GM18870 (cell line): ENCODE measurements at regions not wholly inside any gene's neighbourhood (a gene's known extent, or its start where the extent isn't known, plus 50 kb on each side); places are given as distances from the start of the nearest gene placed in this dataset.
"Not testable (repeated sequence)": the region's sequence is repeated elsewhere in the genome, so short reads cannot be mapped to it uniquely, and the experiment has no call there.

Experiments
- ATAC-seq: cut with Tn5 transposase; IDR thresholded peaks from one replicate; pipeline ENCODE4 v1.9.1; 2021; ENCODE audit warnings: moderate library complexity; ENCODE audit not compliant: unreplicated experiment

DNA sequence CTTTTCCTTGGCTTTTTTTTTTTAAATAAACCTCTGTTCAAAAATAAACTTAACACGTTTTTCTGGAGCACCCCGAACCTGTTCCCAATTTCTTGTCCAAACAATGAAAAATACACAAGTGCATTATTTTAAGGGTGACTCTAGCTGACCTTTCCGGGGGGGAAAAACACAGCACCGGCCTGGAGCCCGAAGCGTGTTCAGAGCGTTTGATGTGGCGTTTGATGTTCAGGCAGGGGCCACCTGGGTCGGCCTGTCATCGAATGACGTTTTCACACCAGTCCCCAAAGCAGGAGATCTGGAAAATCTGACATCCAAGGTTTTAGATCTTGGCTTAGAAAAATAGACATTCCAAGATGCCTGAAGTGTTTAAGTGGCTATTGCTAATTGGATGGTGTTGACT, 282.1 kb downstream of the SHOX start:
- ATAC-seq = no peak

DNA sequence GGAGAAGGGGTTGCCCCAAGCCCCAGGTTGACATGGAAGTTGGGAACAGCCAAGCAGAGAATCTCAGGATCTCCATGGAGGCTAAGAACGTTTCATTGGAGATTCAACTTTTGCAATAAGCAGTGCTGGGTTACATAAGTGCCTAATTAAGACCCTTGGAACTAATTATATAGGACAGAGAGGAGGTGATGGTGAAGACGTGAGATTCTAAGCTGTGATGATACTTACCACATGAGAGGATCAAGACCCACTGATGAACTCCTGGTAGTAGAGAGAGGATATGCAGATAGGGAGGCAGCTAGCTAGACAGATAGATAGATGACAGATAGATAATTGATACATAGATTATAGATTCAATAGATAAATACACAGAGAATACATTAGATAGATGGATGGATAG, 278.5 kb downstream of the SHOX start:
- ATAC-seq = not testable (repeated sequence)

DNA sequence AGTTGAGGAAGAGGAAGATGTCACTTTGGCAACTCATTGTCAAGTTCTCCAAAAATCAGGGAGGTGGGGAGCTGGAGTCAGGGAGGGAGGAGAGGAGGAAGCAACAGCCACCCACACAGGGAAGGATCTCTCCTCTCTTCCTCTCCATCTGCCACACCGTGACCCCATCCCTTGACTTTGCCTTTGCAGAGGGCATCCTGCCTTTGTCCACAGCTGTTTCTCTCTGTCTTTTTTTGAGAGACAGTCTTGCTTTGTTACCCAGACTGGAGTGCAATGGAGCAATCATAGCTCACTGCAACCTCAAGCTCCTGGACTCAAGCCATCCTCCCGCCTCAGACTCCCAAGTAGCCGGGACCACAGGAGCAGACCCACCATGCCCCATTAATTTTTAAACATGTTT, 276.0 kb downstream of the SHOX start:
- ATAC-seq = no peak

DNA sequence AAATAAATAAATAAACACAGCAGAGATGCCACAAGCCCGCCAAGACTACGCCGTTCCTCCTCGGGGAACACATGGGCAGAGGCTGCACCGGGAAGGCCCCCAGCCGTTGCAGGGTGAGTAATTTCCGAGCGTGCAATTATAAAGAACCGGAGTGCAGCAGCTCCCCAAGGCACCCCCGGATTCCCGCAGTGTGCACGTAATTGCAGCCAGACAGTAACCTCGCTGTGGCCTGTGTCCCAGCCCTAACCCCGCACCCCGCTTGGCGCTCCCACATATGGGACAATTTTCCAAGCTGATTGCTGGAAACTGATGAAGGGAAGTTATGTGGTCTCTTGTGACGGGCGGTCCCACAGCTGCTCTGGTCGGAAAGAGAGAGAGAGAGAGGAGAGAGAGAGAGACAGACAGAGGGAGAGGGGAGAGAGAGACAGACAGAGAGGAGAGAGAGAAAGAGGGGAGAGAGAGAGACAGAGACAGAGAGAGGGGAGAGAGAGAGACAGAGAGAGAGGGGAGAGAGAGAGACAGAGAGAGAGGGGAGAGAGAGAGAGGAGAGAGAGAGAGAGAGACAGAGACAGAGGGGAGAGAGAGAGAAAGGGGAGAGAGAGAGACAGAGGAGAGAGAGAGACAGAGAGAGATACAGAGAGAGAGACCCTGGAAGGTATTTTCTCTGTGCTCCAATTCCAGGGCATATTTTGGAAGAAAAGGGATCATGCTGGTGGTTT, 275.4 kb downstream of the SHOX start:
- ATAC-seq = no peak

DNA sequence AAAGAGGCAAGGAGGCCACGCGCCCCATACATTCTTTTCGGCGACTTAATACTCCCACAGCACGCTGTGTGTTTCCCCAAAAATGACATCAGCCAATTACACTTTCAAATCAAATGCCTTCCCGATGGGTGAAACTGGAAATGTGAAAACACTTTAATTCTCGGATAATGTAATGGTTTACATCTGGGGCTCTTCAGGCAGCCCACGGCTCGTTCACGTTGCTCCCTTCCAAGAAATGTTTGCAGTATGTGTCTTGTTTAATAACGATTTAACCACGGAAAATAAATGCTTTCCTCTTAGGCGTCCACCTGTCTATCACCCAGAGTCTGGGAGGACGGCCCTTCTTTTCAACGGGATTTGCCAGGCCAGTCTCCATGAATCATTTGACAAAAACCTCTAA, 272.5 kb downstream of the SHOX start:
- ATAC-seq = no peak

DNA sequence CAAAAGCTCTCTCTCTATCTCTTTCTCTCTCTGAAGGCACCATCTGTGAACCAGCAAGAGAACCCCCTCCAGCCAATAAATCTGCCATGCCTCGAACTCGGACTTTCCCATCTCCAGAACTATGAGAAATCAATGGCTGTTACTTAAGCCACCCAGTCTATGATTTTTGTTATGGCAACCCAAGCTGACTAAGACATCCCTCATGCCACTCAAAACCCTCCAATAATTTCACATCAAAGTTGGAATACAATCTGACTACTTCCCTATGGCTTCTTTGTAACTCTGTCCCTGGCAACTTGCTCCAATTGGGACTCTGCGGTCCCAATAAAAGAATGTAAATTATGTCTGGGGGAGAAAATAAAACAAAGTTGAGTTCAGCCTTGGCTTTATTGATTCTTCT, 265.7 kb downstream of the SHOX start:
- ATAC-seq = no peak

DNA sequence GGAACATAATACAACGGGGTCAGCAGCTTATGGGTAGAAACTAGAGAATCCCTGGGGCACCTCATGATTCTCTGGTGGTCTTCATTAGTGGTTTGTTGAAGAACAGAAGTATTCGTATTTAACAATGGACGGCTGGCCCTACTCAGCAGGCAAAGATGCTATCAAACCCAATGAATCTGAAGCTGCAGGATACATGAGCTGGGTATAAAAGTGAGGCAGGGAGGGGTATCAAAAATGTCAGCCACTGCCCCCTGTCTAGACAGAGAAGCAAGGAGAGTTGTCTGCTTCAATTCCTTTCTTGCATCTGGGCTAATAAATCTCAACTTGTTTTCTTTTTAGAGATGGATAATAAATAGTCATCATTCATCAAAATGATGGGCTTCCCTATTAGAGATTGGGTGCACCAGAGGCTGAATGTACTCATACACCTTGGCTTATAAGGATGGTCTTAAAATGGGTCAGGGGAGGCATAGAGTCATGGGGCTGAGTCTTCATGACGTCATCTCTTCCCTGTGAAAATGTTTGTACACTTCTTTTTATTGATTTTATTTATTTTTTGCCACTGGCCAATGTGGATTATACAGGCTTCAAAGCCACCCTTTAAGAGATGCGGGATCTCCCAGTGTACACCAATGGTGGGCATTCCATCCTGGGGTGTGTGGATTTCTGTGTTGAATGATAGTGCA, 259.5 kb downstream of the SHOX start:
- ATAC-seq = no peak

DNA sequence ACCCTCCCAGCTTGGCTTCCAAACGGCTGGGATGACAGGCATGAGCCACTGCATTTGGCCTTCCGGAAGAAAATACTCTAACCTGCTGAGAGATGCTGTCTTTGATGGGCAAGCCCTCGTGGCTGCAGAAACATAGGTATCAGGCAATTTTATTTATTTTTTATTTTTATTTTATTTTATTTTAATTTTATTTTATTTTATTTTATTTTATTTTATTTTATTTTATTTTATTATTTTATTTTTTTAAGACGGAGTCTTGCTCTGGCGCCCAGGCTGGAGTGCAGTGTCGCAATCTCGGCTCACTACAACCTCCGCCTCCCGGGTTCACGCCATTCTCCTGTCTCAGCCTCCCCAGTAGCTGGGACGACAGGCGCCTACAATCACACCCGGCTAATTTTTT, 257.1 kb downstream of the SHOX start:
- ATAC-seq = not testable (repeated sequence)

DNA sequence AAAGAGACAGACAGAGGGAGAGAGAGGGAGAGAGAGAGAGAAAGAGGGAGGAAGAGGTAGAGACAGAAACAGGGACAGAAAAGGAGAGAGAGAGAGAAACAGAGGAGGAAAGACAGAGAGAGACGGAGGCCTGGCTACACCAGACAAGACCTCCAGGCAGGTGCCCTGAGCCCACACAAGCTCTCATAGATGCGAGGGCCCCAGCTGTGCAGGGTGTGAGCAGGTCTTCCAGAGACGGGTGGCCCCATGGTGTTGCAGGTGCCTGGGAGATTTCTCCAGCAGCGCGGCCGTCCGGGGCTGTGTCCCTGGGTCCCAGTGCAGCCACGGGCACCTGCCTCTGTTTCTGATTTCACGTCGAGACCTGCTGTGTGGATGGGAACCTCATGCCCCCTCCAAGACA, 253.0 kb downstream of the SHOX start:
- no peak for ATAC-seq

DNA sequence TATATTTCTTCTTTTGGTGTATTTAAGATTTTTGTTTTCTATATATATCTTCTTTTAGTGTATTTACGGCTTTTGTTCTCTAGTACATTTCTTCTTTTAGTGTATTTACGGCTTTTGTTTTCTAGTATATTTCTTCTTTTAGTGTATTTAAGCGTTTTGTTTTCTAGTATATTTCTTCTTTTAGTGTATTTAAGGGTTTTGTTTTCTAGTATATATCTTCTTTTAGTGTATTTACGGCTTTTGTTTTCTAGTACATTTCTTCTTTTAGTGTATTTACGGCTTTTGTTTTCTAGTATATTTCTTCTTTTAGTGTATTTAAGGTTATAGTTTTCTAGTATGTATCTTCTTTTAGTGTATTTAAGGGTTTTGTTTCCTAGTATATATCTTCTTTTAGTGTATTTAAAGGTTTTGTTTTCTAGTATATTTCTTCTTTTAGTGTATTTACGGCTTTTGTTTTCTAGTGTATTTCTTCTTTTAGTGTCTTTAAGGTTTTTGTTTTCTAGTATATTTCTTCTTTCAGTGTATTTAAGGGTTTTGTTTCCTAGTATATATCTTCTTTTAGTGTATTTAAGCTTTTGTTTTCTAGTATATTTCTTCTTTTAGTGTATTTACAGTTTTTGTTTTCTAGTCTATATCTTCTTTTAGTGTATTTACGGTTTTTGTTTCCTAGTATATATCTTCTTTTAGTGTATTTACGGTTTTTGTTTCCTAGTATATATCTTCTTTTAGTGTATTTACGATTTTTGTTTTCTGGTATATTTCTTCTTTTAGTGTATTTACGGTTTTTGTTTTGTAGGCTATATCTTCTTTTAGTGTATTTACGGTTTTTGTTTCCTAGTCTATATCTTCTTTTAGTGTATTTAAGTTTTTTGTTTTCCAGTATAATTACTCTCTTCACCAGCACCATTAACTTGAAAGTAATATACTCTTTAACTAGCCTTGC, 249.4 kb downstream of the SHOX start:
- not testable (repeated sequence) for ATAC-seq

DNA sequence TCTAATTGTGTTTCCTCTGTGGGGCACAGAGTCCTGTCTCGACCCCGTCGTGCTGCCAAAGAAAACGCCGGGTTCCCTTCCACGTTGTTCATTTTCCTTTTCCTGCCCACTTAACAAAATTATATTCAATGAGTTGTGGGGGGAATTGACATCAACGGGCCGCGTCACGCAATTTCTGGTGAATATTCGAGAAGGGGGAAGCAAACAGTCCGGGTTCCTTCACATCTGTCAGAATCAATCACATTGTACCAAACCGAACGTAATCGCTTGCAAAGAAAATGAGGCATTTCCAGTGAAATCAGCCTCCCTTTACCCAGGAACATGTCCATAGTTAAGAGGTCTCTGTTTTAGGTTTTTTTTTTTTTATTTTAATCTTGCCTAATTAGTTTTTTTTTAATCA, 243.5 kb downstream of the SHOX start:
- no peak for ATAC-seq

DNA sequence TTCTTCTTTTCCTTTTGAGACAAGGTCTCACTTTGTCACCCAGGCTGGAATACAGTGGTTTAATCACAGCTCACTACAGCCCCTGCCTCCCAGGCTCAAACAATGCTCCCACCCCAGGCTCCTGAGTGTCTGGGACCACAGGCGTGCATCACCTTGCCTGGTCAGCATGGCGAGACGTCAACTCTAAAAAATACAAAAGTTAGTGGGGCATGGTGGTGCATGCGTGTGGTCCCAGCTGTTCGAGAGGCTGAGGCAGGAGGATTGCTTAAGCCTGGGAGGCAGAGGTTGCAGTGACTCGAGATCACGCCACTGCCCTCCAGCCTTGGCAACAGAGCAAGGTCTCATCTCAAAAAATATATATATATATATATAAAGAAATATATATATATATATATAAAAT, 242.4 kb downstream of the SHOX start:
- ATAC-seq = no peak

DNA sequence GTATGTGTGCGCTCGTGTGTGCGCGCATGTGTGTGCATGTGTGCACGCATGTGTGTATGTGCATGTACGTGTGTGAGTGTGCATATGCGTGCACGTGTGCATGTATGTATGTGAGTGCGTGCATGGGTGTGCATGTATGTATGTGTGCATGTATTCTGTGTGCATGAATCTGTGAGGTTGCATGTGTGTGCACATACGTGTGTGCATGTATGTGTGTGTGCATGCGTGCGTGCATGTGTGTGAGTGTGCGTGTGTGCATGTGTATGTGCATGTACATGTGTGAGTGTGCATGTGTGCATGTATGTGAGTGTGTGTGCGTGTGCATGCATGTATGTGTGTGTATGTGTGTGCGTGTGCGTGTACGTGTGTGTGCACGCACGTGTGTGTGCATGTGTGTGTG, 241.5 kb downstream of the SHOX start:
- ATAC-seq = no peak

DNA sequence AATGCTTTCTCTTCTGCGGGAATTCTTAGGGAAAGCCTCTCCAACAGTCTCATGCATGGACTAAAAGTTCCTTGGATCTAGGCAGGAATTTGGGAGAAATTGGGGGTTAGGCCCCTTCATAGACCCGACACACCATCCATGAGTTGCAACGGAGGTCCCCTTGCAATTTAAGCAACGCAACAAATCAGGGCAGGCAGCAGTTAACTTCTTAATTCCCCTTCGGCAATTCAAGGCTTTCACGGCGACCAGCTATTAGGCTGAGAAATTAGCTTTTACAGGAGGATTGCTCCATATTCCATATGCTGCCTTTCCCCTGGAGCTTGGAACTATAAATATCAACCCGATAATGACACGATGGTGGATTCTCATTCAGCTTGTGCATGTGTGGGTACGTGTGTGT, 241.0 kb downstream of the SHOX start:
- ATAC-seq = no peak

DNA sequence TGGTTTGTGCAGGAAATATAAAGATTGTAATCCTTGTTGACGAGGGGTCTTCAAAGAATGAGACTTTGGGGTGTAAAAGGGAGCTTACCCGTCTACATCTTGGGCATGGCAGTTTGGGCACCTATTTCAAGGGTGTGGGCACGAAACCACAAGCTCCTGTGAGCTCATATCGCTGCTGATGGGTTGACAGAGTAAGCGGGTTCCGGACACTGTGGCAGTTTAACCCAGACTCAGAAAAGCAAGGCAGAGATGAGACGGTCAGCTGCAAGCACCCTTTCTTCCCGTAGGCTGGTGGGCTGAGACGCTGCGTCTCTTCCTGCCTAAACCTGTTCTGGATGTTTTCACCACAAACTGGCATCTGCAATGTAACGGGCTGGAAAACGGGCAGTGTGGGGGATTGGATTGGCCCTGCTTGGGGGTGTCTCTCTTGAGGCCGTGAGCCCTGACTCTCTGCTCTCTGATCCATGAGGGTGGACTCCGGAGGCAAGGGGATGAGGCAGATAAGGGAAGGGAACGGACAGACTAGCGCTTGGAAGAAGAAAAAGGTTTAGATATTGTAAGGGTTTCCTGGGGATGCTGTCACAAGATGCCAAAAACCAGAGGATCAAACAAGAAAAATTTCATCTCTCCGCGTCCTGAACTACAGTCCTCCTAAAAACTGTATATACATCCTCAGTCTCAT, 237.5 kb downstream of the SHOX start:
- ATAC-seq = no peak

DNA sequence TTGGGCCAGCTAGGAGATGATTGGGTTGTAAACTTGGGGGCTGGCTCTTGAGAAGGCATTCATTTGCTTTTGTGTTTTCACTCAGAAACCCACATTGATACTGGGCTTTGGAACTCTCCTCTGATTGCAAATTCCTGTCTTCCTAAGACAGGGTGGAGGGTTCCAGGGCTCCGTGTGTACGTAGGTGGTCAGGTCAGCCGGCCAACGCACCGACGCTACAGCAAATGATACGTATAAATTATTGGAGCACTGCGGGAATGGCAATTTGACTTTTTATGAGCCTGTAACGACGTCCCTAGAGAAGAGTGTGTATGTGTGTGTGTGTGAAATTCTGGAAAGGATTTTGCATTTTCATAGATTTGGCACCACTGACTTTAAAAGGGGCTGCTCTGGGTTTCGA, 236.9 kb downstream of the SHOX start:
- no peak for ATAC-seq

DNA sequence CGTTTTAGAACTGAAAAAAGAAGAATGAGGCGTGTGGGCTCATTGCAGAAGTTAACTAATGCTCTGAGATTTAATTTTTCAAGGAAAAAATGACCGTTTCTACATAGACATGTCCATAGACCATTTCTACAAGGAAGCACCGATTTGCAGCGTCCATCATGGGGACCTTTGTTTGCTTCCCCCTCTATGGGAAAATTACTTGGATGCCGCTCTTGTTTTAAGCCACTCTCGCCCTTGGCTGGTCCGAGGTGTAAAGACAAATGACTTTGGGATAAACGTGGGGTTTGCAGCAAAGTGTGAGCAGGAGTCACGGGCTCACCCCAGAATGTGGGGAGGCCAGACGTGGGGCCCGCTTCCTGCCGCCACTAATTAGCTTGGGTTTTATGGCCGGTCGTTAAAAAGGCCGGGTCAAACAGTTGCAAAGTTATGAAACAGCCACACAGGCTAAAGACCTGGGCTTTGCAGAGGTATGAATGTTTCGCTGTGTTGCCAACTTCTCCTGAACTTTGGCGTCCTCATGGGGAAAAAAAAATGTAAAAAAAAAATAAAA, 235.9 kb downstream of the SHOX start:
- ATAC-seq = no peak

DNA sequence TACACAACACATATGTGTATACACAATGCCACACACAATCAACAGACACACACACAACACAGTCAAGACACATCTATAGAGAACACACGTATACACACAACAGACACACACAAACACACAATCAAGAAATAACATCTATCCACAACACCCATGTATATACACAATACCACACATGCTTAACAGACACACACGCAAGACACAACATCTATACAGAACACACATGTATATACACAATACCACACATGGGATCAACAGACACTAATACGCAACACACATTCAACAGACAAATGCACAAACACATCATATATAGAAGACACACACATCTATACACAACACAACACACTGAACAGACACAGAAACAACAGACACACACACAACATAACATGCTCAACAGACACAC, 234.8 kb downstream of the SHOX start:
- ATAC-seq = no peak

DNA sequence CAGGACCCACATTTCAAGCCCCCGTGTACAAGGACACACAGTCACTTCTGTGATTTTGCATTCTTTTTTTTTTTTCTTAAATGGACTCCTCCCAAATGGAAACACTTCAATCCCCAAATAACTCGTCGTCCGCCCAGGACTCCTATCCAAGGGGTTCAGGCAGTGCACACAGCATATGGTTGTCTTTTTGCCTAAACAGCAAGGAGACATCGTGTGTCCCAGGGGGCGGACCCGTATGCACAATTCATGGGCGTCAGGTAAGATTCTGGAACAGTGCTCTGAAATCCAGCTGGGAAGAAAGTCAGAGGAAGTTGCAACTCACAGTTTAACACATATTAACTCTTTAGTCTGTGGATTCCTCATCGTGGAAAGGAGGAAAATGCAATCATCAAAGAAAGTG, 231.3 kb downstream of the SHOX start:
- ATAC-seq = no peak

DNA sequence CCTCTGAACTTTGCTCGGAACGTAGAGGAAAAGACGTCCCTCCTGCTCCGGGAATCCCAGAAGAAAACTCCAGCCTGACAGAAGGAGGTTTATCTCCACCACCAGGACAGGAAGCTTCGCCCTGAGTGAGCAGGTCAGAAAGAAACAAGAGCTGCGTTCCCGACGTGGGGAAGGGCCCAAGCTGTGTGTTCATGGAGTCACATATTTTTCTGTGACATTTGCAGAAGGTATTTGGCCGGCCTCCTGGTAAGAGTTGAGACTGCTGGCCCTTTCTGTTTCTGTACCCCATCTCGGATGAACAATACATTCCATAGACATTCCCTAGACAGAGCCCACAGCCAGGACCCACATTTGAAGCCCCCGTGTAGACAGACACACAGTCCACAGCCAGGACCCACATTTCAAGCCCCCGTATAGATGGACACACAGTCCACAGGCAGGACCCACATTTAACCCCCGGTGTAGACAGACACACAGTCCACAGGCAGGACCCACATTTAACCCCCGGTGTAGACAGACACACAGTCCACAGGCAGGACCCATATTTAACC, 230.8 kb downstream of the SHOX start:
- ATAC-seq = no peak

DNA sequence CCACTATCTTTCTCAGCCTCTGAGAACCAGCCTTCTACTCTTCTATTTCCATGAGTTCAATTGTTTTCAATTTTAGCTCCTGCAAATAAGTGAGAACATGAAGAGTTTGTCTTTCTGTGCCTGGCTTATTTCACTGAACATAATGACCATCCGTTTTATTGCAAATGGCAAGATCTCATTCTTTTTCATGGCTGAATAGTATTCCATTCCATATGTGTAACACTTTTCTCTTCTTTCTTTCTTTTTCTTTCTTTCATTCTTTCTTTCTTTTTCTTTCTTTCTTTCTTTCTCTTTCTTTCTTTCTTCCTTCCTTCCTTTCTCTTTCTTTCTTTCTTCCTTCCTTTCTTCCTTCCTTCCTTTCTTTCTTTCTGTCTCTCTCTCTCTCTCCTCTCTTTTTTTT, 228.7 kb downstream of the SHOX start:
- no peak for ATAC-seq
